ENCODE measurements at regions not wholly inside any gene's neighbourhood (a gene's known extent, or its start where the extent isn't known, plus 50 kb on each side); places are given as distances from the start of the nearest gene placed in this dataset.

DNA sequence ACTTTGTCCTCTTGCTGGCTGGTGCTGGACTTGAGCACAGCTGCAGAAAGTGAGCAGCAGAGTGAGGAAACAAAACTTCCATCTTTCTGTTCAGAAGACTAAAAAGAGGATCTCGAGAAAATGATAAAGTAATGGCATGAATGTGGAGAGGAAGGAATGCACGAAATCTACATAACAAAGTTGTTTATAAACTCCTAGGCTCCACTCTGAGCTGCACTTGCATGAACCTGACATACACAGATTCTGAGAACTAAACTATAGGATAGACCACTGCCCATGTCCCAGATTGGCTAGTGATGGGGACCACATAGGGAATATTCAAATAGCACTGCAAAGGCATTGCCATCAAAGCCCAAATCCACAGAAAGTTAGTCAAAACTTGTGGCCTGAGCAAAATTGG, 121.1 kb upstream of the MON1B start:
- TF ChIP-seq, protein P1, sequence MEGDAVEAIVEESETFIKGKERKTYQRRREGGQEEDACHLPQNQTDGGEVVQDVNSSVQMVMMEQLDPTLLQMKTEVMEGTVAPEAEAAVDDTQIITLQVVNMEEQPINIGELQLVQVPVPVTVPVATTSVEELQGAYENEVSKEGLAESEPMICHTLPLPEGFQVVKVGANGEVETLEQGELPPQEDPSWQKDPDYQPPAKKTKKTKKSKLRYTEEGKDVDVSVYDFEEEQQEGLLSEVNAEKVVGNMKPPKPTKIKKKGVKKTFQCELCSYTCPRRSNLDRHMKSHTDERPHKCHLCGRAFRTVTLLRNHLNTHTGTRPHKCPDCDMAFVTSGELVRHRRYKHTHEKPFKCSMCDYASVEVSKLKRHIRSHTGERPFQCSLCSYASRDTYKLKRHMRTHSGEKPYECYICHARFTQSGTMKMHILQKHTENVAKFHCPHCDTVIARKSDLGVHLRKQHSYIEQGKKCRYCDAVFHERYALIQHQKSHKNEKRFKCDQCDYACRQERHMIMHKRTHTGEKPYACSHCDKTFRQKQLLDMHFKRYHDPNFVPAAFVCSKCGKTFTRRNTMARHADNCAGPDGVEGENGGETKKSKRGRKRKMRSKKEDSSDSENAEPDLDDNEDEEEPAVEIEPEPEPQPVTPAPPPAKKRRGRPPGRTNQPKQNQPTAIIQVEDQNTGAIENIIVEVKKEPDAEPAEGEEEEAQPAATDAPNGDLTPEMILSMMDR (IDR thresholded peaks at IDR 0.05), result no peak
- TF ChIP-seq, protein P2, sequence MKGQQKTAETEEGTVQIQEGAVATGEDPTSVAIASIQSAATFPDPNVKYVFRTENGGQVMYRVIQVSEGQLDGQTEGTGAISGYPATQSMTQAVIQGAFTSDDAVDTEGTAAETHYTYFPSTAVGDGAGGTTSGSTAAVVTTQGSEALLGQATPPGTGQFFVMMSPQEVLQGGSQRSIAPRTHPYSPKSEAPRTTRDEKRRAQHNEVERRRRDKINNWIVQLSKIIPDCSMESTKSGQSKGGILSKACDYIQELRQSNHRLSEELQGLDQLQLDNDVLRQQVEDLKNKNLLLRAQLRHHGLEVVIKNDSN (CRISPR knock-in tag; IDR thresholded peaks at IDR 0.05), result no peak
- TF ChIP-seq RELA (CRISPR knock-in tag; IDR thresholded peaks at IDR 0.05; ENCODE audit: borderline replicate concordance), result no peak

Data from WTC11 (cell line).